HEK293 (cell line): ENCODE measurements at regions not wholly inside any gene's neighbourhood (a gene's known extent, or its start where the extent isn't known, plus 50 kb on each side); places are given as distances from the start of the nearest gene placed in this dataset.

Experiments used
- GLIS2 ChIP-seq: fragments of 450-650 bp; formaldehyde crosslinking; IDR thresholded peaks from 2 replicates; pipeline ENCODE4 v1.5.1; 2016; ENCODE audit warnings: missing biosample characterization, missing genetic modification characterization
- HOXA7 ChIP-seq: sonication (generic); formaldehyde crosslinking; IDR thresholded peaks from 2 replicates; pipeline ENCODE4 v1.8.1; 2022; ENCODE audit warnings: missing genetic modification reagents, borderline replicate concordance
- HOXC10 ChIP-seq: sonication (generic); formaldehyde crosslinking; IDR thresholded peaks from 2 replicates; pipeline ENCODE4 v1.8.1; 2023; ENCODE audit warnings: mild to moderate bottlenecking, missing genetic modification reagents
- KLF7 ChIP-seq: fragments of 450-650 bp; formaldehyde crosslinking; IDR thresholded peaks from 2 replicates; pipeline ENCODE4 v1.5.1; 2016; ENCODE audit warnings: missing biosample characterization, missing genetic modification characterization, borderline replicate concordance
- MEIS1 ChIP-seq: sonication (generic); formaldehyde crosslinking; IDR thresholded peaks from 2 replicates; pipeline ENCODE4 v1.8.1; 2022; ENCODE audit warnings: missing genetic modification reagents, mild to moderate bottlenecking, borderline replicate concordance
- REPIN1 ChIP-seq: fragments of 450-650 bp; formaldehyde crosslinking; IDR thresholded peaks from 2 replicates; pipeline ENCODE4 v1.5.1; 2017; ENCODE audit warnings: missing biosample characterization, missing genetic modification characterization, low read depth
- SP2 ChIP-seq: fragments of 450-650 bp; formaldehyde crosslinking; IDR thresholded peaks from 2 replicates; pipeline ENCODE4 v1.5.1; 2016; ENCODE audit warnings: missing biosample characterization, missing genetic modification characterization
- SP7 ChIP-seq: fragments of 450-650 bp; formaldehyde crosslinking; IDR thresholded peaks from 2 replicates; pipeline ENCODE4 v1.5.1; 2016; ENCODE audit warnings: missing biosample characterization, missing genetic modification characterization
- TCF7L2 ChIP-seq: IDR thresholded peaks from 2 replicates; pipeline ENCODE4 v1.6.1; 2011; ENCODE audit warnings: low read depth, mild to moderate bottlenecking, inconsistent platforms, low read length, moderate library complexity, borderline replicate concordance
- TRIM28 ChIP-seq: IDR thresholded peaks from 2 replicates; pipeline ENCODE4 v1.6.1; 2011; ENCODE audit warnings: low read length, control low read depth, borderline replicate concordance
- ZBTB20 ChIP-seq: fragments of 450-650 bp; formaldehyde crosslinking; IDR thresholded peaks from 2 replicates; pipeline ENCODE4 v1.5.1; 2016; ENCODE audit warnings: missing biosample characterization, missing genetic modification characterization
- ZNF114 ChIP-seq: fragments of 450-650 bp; formaldehyde crosslinking; IDR thresholded peaks from 2 replicates; pipeline ENCODE4 v1.5.0; 2017; ENCODE audit warnings: missing biosample characterization, missing genetic modification characterization
- ZNF121 ChIP-seq: fragments of 450-650 bp; formaldehyde crosslinking; IDR thresholded peaks from 2 replicates; pipeline ENCODE4 v1.5.1; 2016; ENCODE audit warnings: missing biosample characterization, missing genetic modification characterization
- ZNF133 ChIP-seq: fragments of 450-650 bp; formaldehyde crosslinking; IDR thresholded peaks from 2 replicates; pipeline ENCODE4 v1.5.1; 2016; ENCODE audit warnings: missing biosample characterization, missing genetic modification characterization
- ZNF157 ChIP-seq: fragments of 450-650 bp; formaldehyde crosslinking; IDR thresholded peaks from 2 replicates; pipeline ENCODE4 v1.5.1; 2016; ENCODE audit warnings: missing biosample characterization, missing genetic modification characterization
- ZNF184 ChIP-seq: fragments of 450-650 bp; IDR thresholded peaks from 2 replicates; pipeline ENCODE4 v1.5.1; 2018; ENCODE audit warnings: missing biosample characterization, mild to moderate bottlenecking, missing genetic modification characterization
- ZNF221 ChIP-seq: fragments of 450-650 bp; formaldehyde crosslinking; IDR thresholded peaks from 2 replicates; pipeline ENCODE4 v1.5.1; 2017; ENCODE audit warnings: missing biosample characterization, missing genetic modification characterization, borderline replicate concordance
- ZNF350 ChIP-seq: fragments of 450-650 bp; formaldehyde crosslinking; IDR thresholded peaks from 2 replicates; pipeline ENCODE4 v1.5.0; 2017; ENCODE audit warnings: missing biosample characterization, mild to moderate bottlenecking, missing genetic modification characterization
- ZNF501 ChIP-seq: fragments of 450-650 bp; formaldehyde crosslinking; IDR thresholded peaks from 2 replicates; pipeline ENCODE4 v1.5.1; 2016; ENCODE audit warnings: missing biosample characterization, missing genetic modification characterization
- ZNF510 ChIP-seq: fragments of 450-650 bp; formaldehyde crosslinking; IDR thresholded peaks from 2 replicates; pipeline ENCODE4 v1.5.1; 2018; ENCODE audit warnings: mild to moderate bottlenecking, missing genetic modification characterization, missing biosample characterization; ENCODE audit not compliant: insufficient replicate concordance
- ZNF544 ChIP-seq: fragments of 450-650 bp; formaldehyde crosslinking; IDR thresholded peaks from 2 replicates; pipeline ENCODE4 v1.5.0; 2017; ENCODE audit warnings: missing biosample characterization, missing genetic modification characterization
- ZNF549 ChIP-seq: fragments of 450-650 bp; IDR thresholded peaks from 2 replicates; pipeline ENCODE4 v1.5.1; 2018; ENCODE audit warnings: missing biosample characterization, missing genetic modification characterization, mild to moderate bottlenecking, inconsistent platforms, moderate library complexity
- ZNF555 ChIP-seq: fragments of 450-650 bp; formaldehyde crosslinking; conservative IDR thresholded peaks from 2 replicates; pipeline ENCODE4 v1.5.1; 2017; ENCODE audit warnings: missing biosample characterization, mild to moderate bottlenecking, missing genetic modification characterization, inconsistent platforms
- ZNF585B ChIP-seq: fragments of 450-650 bp; formaldehyde crosslinking; IDR thresholded peaks from 2 replicates; pipeline ENCODE4 v1.5.1; 2016; ENCODE audit warnings: missing biosample characterization, missing genetic modification characterization
- ZNF621 ChIP-seq: fragments of 450-650 bp; formaldehyde crosslinking; IDR thresholded peaks from 2 replicates; pipeline ENCODE4 v1.5.1; 2017; ENCODE audit warnings: missing biosample characterization, missing genetic modification characterization
- ZNF629 ChIP-seq: fragments of 450-650 bp; formaldehyde crosslinking; IDR thresholded peaks from 2 replicates; pipeline ENCODE4 v1.5.1; 2017; ENCODE audit warnings: missing biosample characterization, missing genetic modification characterization
- ZNF843 ChIP-seq: fragments of 450-650 bp; formaldehyde crosslinking; IDR thresholded peaks from 2 replicates; pipeline ENCODE4 v1.5.1; 2016; ENCODE audit warnings: missing biosample characterization, missing genetic modification characterization
- TF ChIP-seq, protein P1 (sequence below): fragments of 450-650 bp; formaldehyde crosslinking; conservative IDR thresholded peaks from 2 replicates; pipeline ENCODE4 v1.5.1; 2016; ENCODE audit warnings: low read depth, missing biosample characterization, missing genetic modification characterization
- TF ChIP-seq, protein P2 (sequence below): fragments of 450-650 bp; formaldehyde crosslinking; IDR thresholded peaks from 2 replicates; pipeline ENCODE4; 2016; ENCODE audit warnings: missing biosample characterization, missing genetic modification characterization
- TF ChIP-seq, protein P3 (sequence below): fragments of 450-650 bp; formaldehyde crosslinking; IDR thresholded peaks from 2 replicates; pipeline ENCODE4 v1.5.1; 2016; ENCODE audit warnings: missing biosample characterization, missing genetic modification characterization
- TF ChIP-seq, protein P4 (sequence below): fragments of 450-650 bp; formaldehyde crosslinking; optimal IDR thresholded peaks from 2 replicates; pipeline ENCODE3; 2016; ENCODE audit warnings: missing biosample characterization, mild to moderate bottlenecking, missing genetic modification characterization
- TF ChIP-seq, protein P5 (sequence below): fragments of 450-650 bp; formaldehyde crosslinking; IDR thresholded peaks from 2 replicates; pipeline ENCODE4 v1.5.1; 2016; ENCODE audit warnings: missing biosample characterization, missing genetic modification characterization, low read depth

DNA sequence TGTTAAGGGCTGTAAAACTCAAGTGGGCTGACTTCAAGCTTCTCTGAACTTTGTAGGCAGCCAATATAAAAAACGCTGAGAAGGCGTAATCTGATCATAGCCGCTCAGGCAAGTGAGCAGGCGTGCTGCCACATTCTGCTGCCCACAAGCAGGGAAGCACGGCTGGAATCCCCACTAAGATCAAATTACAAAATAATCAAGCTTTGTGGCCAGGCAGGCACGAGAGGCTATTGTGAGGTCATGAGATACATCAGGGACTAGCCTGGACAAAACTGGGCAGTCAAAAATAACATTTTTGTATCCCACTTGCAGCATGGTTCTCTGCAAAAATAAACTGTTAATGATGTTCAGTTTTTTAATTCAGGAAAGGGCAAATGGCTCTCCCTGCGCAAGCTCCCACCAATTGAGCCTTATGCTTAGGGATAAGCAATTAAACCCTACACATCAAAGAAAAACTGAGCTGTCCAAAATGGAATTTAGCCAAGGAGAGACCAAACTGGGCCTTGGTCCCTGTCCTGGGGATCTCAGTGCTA, 64.0 kb downstream of the POU5F2 start (continued):
- no peak for TF ChIP-seq ZNF114 (tag by site-specific recombination)
- TF ChIP-seq TRIM28, result peak; percentile 97
- peak; percentile 88 for TF ChIP-seq ZNF184 (tag by site-specific recombination)
- peak; percentile 60; the same call in 1 of the 2 replicates for TF ChIP-seq KLF7
- no peak for TF ChIP-seq HOXC10
- TF ChIP-seq ZNF121 (tag by site-specific recombination), result no peak
- TF ChIP-seq TCF7L2, result peak; percentile 96
- TF ChIP-seq HOXA7 (CRISPR knock-in tag), result no peak
- no peak for TF ChIP-seq ZNF157 (tag by site-specific recombination)
- no peak for TF ChIP-seq ZNF221 (tag by site-specific recombination)
- TF ChIP-seq ZNF585B (tag by site-specific recombination), result no peak
- TF ChIP-seq, protein P1, sequence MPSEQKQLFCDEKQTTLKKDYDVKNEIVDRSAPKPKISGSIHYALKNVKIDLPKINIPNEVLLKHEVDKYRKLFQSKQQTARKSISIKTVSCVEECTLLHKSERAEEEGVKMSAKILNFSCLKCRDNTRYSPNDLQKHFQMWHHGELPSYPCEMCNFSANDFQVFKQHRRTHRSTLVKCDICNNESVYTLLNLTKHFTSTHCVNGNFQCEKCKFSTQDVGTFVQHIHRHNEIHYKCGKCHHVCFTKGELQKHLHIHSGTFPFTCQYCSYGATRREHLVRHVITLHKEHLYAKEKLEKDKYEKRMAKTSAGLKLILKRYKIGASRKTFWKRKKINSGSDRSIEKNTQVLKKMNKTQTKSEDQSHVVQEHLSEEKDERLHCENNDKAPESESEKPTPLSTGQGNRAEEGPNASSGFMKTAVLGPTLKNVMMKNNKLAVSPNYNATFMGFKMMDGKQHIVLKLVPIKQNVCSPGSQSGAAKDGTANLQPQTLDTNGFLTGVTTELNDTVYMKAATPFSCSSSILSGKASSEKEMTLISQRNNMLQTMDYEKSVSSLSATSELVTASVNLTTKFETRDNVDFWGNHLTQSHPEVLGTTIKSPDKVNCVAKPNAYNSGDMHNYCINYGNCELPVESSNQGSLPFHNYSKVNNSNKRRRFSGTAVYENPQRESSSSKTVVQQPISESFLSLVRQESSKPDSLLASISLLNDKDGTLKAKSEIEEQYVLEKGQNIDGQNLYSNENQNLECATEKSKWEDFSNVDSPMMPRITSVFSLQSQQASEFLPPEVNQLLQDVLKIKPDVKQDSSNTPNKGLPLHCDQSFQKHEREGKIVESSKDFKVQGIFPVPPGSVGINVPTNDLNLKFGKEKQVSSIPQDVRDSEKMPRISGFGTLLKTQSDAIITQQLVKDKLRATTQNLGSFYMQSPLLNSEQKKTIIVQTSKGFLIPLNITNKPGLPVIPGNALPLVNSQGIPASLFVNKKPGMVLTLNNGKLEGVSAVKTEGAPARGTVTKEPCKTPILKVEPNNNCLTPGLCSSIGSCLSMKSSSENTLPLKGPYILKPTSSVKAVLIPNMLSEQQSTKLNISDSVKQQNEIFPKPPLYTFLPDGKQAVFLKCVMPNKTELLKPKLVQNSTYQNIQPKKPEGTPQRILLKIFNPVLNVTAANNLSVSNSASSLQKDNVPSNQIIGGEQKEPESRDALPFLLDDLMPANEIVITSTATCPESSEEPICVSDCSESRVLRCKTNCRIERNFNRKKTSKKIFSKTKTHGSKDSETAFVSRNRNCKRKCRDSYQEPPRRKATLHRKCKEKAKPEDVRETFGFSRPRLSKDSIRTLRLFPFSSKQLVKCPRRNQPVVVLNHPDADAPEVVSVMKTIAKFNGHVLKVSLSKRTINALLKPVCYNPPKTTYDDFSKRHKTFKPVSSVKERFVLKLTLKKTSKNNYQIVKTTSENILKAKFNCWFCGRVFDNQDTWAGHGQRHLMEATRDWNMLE (tag by site-specific recombination), result 0 out of 2 replicates have a peak, but pooled peaks have one; percentile 8
- TF ChIP-seq ZNF843 (tag by site-specific recombination), result peak; percentile 98
- peak; percentile 71 for TF ChIP-seq GLIS2 (tag by site-specific recombination)
- TF ChIP-seq ZBTB20, result no peak
- TF ChIP-seq REPIN1 (tag by site-specific recombination), result no peak
- no peak for TF ChIP-seq ZNF621
- TF ChIP-seq, protein P2, sequence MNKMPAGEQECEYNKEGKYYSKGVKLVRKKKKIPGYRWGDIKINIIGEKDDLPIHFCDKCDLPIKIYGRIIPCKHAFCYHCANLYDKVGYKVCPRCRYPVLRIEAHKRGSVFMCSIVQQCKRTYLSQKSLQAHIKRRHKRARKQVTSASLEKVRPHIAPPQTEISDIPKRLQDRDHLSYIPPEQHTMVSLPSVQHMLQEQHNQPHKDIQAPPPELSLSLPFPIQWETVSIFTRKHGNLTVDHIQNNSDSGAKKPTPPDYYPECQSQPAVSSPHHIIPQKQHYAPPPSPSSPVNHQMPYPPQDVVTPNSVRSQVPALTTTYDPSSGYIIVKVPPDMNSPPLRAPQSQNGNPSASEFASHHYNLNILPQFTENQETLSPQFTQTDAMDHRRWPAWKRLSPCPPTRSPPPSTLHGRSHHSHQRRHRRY (tag by site-specific recombination), result 0 out of 2 replicates have a peak, but pooled peaks have one; percentile 55
- no peak for TF ChIP-seq ZNF544 (tag by site-specific recombination)
- TF ChIP-seq, protein P3, sequence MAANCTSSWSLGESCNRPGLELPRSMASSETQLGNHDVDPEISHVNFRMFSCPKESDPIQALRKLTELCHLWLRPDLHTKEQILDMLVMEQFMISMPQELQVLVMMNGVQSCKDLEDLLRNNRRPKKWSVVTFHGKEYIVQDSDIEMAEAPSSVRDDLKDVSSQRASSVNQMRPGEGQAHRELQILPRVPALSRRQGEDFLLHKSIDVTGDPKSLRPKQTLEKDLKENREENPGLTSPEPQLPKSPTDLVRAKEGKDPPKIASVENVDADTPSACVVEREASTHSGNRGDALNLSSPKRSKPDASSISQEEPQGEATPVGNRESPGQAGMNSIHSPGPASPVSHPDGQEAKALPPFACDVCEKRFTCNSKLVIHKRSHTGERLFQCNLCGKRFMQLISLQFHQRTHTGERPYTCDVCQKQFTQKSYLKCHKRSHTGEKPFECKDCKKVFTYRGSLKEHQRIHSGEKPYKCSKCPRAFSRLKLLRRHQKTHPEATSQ, result 0 out of 2 replicates have a peak, but pooled peaks have one; percentile 42
- TF ChIP-seq ZNF555 (tag by site-specific recombination), result no peak
- TF ChIP-seq, protein P4, sequence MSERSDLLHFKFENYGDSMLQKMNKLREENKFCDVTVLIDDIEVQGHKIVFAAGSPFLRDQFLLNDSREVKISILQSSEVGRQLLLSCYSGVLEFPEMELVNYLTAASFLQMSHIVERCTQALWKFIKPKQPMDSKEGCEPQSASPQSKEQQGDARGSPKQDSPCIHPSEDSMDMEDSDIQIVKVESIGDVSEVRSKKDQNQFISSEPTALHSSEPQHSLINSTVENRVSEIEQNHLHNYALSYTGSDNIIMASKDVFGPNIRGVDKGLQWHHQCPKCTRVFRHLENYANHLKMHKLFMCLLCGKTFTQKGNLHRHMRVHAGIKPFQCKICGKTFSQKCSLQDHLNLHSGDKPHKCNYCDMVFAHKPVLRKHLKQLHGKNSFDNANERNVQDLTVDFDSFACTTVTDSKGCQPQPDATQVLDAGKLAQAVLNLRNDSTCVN (tag by site-specific recombination), result no peak
- TF ChIP-seq, protein P5, sequence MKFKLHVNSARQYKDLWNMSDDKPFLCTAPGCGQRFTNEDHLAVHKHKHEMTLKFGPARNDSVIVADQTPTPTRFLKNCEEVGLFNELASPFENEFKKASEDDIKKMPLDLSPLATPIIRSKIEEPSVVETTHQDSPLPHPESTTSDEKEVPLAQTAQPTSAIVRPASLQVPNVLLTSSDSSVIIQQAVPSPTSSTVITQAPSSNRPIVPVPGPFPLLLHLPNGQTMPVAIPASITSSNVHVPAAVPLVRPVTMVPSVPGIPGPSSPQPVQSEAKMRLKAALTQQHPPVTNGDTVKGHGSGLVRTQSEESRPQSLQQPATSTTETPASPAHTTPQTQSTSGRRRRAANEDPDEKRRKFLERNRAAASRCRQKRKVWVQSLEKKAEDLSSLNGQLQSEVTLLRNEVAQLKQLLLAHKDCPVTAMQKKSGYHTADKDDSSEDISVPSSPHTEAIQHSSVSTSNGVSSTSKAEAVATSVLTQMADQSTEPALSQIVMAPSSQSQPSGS (tag by site-specific recombination), result peak; percentile 81
- TF ChIP-seq MEIS1 (CRISPR knock-in tag), result no peak
- no peak for TF ChIP-seq ZNF133
- no peak for TF ChIP-seq ZNF510 (tag by site-specific recombination)
- TF ChIP-seq ZNF350 (tag by site-specific recombination), result no peak
- peak; percentile 85 for TF ChIP-seq ZNF501 (tag by site-specific recombination)
- no peak for TF ChIP-seq ZNF549 (tag by site-specific recombination)
- peak; percentile 97 for TF ChIP-seq ZNF629 (tag by site-specific recombination)
- TF ChIP-seq SP7 (tag by site-specific recombination), result peak; percentile 98
- no peak for TF ChIP-seq SP2 (tag by site-specific recombination)
